ENCODE measurements at regions not wholly inside any gene's neighbourhood (a gene's known extent, or its start where the extent isn't known, plus 50 kb on each side); places are given as distances from the start of the nearest gene placed in this dataset.
A peak's percentile ranks its signal among the peaks of the same experiment; 100 is the strongest.

DNA sequence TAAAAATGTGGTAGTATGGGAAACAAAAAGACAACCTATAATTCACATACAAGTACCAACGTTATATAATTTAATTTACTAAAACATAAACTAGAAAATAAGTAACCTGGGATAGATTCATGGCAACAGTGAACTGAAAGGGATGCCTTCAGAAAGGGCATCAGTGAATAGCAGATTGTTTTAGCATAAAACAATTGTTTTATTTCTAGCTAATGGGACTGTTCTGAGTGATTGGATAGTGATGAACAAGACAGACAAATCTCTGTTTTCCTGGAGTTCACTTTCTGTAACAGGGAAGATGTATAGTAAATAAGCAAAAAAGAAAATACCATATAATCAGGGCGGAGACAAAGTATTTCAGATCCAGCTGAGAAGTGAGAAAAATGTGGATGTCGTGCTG, 379.1 kb upstream of the SPOCK3 start:
- no peaks in the 10 kb centered on the region for H3K4me1 ChIP-seq
- no peak overlapping the region for H3K27ac ChIP-seq
- WGBS = 64% methylated on average over 3 of the region's 3 CpGs
- H3K27me3 ChIP-seq = no peaks in the 10 kb centered on the region
- H3K9me3 ChIP-seq = no peaks in the 10 kb centered on the region
- no peak for TF ChIP-seq POLR2AphosphoS5 (IDR thresholded peaks at IDR 0.05)
- TF ChIP-seq POLR2A (IDR thresholded peaks at IDR 0.05) = no peak
- TF ChIP-seq, protein P1, sequence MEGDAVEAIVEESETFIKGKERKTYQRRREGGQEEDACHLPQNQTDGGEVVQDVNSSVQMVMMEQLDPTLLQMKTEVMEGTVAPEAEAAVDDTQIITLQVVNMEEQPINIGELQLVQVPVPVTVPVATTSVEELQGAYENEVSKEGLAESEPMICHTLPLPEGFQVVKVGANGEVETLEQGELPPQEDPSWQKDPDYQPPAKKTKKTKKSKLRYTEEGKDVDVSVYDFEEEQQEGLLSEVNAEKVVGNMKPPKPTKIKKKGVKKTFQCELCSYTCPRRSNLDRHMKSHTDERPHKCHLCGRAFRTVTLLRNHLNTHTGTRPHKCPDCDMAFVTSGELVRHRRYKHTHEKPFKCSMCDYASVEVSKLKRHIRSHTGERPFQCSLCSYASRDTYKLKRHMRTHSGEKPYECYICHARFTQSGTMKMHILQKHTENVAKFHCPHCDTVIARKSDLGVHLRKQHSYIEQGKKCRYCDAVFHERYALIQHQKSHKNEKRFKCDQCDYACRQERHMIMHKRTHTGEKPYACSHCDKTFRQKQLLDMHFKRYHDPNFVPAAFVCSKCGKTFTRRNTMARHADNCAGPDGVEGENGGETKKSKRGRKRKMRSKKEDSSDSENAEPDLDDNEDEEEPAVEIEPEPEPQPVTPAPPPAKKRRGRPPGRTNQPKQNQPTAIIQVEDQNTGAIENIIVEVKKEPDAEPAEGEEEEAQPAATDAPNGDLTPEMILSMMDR (IDR thresholded peaks at IDR 0.05) = no peak
- TF ChIP-seq EP300 (IDR thresholded peaks at IDR 0.05) = no peak
- no peak overlapping the region for H3K4me3 ChIP-seq
- no peaks in the 10 kb centered on the region for H3K36me3 ChIP-seq
- DNase-seq (ENCODE audit: low spot score in 2 of 2) = no peak

- TF ChIP-seq, protein P1 (IDR thresholded peaks at IDR 0.05) = no peak
- TF ChIP-seq EP300 (IDR thresholded peaks at IDR 0.05) = no peak
- no peak for TF ChIP-seq POLR2AphosphoS5 (IDR thresholded peaks at IDR 0.05)
- no peak for TF ChIP-seq POLR2A (IDR thresholded peaks at IDR 0.05)
- H3K4me1 ChIP-seq = no peaks in the 10 kb centered on the region
- WGBS = 39% methylated on average over 3 of the region's 3 CpGs
- H3K9me3 ChIP-seq = no peaks in the 10 kb centered on the region
- H3K27ac ChIP-seq = no peak overlapping the region
- DNase-seq (ENCODE audit: low spot score in 2 of 2) = no peak
- H3K27me3 ChIP-seq = no peaks in the 10 kb centered on the region
- H3K4me3 ChIP-seq = no peak overlapping the region
- H3K36me3 ChIP-seq = no peaks in the 10 kb centered on the region
Measured at GRCh38 chr4:167614866-167615265, 380.6 kb upstream of the SPOCK3 start.

DNA sequence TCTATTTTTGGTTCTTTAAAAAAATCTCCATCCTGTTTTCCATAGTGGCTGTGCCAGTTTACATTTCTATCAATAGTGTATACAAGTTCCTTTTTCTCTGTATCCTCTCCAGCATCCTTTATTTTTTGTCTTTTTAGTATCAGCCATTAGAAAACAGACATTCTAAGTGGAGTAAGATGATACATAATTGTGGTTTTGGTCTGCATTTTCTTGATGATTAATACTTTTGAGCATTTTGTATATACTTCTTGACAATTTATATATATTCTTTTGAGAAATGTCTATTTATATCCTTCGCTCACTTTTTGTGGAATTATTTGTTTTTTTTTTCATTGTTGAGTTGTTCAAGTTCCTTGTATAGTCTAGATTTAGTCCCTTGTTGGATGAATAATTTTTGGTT, 382.2 kb upstream of the SPOCK3 start:
- H3K27me3 ChIP-seq = no peaks in the 10 kb centered on the region
- 0% methylated on average over 1 of the region's 1 CpG for WGBS
- TF ChIP-seq POLR2A (IDR thresholded peaks at IDR 0.05) (no peak), POLR2AphosphoS5 (IDR thresholded peaks at IDR 0.05) (no peak), EP300 (IDR thresholded peaks at IDR 0.05) (no peak)
- TF ChIP-seq, protein P1 (IDR thresholded peaks at IDR 0.05) = no peak
- H3K4me3 ChIP-seq = no peak overlapping the region
- no peaks in the 10 kb centered on the region for H3K4me1 ChIP-seq
- H3K9me3 ChIP-seq = no peaks in the 10 kb centered on the region
- DNase-seq (ENCODE audit: low spot score in 2 of 2) = no peak
- H3K27ac ChIP-seq = no peak overlapping the region
- no peaks in the 10 kb centered on the region for H3K36me3 ChIP-seq

GRCh38 chr4:167622481-167623240, 388.4 kb upstream of the SPOCK3 start:
- H3K27me3 ChIP-seq = no peaks in the 10 kb centered on the region
- TF ChIP-seq, protein P1 (IDR thresholded peaks at IDR 0.05) = peak in 1 of 2 donors; percentile 61
- no peak for TF ChIP-seq POLR2A (IDR thresholded peaks at IDR 0.05)
- H3K4me3 ChIP-seq = no peak overlapping the region
- no peak overlapping the region for H3K27ac ChIP-seq
- no peak for DNase-seq (ENCODE audit: low spot score in 2 of 2)
- 44% methylated on average over 10 of the region's 10 CpGs for WGBS
- H3K9me3 ChIP-seq = no peaks in the 10 kb centered on the region
- H3K36me3 ChIP-seq = no peaks in the 10 kb centered on the region
- H3K4me1 ChIP-seq = no peaks in the 10 kb centered on the region

- Histone ChIP-seq H3K9me3 (no peaks in the 10 kb centered on the region), H3K4me3 (no peak overlapping the region), H3K27me3 (no peaks in the 10 kb centered on the region), H3K27ac (no peak overlapping the region), H3K4me1 (no peaks in the 10 kb centered on the region), H3K36me3 (no peaks in the 10 kb centered on the region)
- 84% methylated on average over 3 of the region's 3 CpGs for WGBS
- DNase-seq (ENCODE audit: low spot score in 2 of 2) = no peak
- TF ChIP-seq, protein P1 (IDR thresholded peaks at IDR 0.05) = no peak
- TF ChIP-seq POLR2A (IDR thresholded peaks at IDR 0.05) (no peak), POLR2AphosphoS5 (IDR thresholded peaks at IDR 0.05) (no peak), EP300 (IDR thresholded peaks at IDR 0.05) (no peak)
Measured at GRCh38 chr4:167623241-167623572, 388.9 kb upstream of the SPOCK3 start.
